ENCODE measurements at regions not wholly inside any gene's neighbourhood (a gene's known extent, or its start where the extent isn't known, plus 50 kb on each side); places are given as distances from the start of the nearest gene placed in this dataset.

DNA sequence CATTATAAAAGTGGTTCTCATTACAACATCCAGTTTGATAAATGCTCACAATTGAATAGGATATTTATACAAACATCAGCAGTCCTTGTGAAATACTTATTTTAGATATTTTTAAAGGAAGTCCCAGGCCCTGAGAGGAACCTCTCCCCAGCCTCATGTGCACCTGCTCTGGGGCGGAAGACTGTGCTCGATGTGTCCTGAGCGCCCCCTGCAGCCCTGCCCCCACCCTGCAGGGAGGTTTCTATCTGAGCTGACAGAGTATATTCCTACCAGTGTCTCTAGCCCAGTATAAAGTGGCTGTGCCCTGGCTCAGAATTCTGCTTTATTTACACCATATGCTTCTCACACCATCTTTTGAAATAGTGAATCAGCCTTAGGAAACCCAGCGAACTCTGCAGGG is 1349.1 kb downstream of the TMEM121 start:
- peak; percentile 48 for DNase-seq

DNA sequence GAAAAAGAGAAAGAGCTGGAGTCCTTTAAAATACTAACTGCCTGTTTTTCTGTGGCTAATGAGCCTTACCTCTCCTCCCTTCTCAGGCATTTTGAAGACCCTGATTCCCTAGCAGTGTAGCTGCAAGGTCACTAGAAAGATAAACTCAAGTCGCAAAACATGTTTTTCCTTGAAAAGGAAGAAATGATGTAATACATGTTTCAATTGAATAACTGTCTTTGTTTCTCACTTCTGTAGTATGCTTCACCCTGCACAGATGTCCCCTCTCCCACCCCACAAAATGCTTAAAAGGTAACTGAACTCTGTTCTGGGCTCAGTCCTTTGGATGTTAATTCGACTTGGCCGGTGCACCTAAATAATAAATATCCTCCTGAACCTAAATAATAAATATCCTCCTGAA is 1350.3 kb downstream of the TMEM121 start:
- DNase-seq: no peak

DNA sequence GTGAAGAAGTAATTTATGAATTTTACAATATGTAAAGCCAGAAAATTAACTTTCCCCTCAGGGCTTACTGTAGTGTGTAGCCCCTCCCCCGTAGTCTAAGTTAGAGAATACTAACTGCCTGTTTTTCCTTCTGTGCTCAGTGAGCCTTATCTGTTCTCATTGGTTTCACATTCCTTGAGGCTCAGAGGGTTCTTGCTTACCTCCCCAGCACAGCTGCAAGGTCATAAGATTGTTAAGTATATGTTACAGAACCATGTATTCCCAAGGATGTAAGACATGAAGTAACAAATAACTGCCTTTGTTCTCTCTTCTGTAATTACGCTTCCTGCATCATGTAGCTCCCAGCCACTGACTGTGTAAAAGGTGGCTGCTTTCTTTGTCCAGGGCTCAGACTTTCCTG is 1351.1 kb downstream of the TMEM121 start:
- no peak for DNase-seq

DNA sequence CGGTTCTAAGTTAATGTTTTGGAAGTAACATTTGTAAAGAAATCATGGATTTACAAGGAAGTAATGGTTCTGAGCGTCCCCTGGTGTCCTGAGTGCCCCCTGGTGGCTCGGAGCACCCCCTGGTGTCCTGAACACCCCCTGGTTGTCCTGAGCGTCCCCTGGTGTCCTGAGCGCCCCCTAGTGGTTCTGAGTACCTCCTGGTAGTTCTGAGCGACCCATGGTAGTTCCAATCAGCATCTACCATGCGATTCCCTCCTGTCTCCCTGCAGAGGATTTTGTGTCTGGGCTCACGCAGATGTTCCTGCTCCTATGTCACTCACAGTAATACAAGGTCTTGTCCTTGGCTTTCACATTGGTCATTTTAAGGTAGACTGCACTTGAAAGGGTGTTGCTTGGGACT is 1352.9 kb downstream of the TMEM121 start:
- DNase-seq: peak; percentile 79

DNA sequence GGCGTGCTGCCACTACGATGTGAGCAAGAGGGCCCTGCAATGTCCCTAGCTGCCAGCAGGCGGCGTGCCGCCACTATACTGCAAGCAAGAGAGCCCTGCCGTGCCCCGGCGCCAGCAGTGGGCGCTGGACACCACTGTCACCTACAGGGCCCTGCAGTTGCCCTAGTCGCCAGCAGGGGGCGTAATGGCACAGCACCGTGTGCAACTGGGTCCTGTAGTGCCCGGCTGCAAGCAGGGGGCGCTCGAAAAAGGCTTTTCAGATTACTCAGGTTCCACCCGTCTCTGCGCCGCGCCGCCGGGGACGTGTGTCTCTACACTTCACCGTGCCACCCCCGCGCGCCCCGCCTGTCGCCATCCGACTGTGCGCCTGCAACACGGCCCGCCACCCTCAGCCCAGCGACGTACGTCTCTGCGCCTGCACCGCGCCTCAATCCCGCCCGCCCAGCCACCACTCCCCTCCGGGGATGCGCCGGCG is 1356.9 kb downstream of the TMEM121 start:
- peak; percentile 56 for DNase-seq
